Vagina (tissue), 2 donors: ENCODE measurements at regions not wholly inside any gene's neighbourhood (a gene's known extent, or its start where the extent isn't known, plus 50 kb on each side); places are given as distances from the start of the nearest gene placed in this dataset.
"Not testable (repeated sequence)": the region's sequence is repeated elsewhere in the genome, so short reads cannot be mapped to it uniquely, and the experiment has no call there.

Experiments
- CTCF ChIP-seq, 3 experiments: fragments of 450-650 bp in 2 of 3; fragments of 200-600 bp in 1 of 3; sonication (generic) in 1 of 3; IDR thresholded peaks; one replicate each; pipeline ENCODE4 v1.5.1; 2017 to 2019; ENCODE audit warnings: antibody characterized with exemption in 3 of 3, mild to moderate bottlenecking in 2 of 3, moderate library complexity in 2 of 3
- POLR2AphosphoS5 ChIP-seq, 2 donors: sonication (generic); formaldehyde crosslinking; IDR thresholded peaks; one replicate each; pipeline ENCODE4 v1.9.0; 2017; ENCODE audit warnings: antibody characterized with exemption in 2 of 2, mild to moderate bottlenecking in 2 of 2, low read depth in 1 of 2; ENCODE audit not compliant: insufficient read depth in 1 of 2

DNA sequence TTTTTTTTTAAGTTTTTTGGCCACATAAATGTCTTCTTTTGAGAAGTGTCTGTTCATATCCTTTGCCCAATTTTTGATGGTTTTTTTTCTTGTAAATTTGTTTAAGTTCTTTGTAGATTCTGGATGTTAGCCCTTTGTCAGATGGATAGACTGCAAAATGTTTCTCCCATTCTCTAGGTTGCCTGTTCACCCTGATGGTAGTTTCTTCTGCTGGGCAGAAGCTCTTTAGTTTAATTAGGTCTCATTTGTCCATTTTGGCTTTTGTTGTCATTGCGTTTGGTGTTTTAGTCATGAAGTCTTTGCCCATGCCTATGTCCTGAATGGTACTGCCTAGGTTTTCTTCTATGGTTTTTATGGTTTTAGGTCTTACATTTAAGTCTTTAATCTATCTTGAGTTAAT lies 320.9 kb upstream of the SETBP1 start:
- not testable (repeated sequence) for TF ChIP-seq POLR2AphosphoS5 (IDR thresholded peaks at IDR 0.05; ENCODE audit: insufficient read depth in 1 of 2, low read depth in 1 of 2); CTCF (IDR thresholded peaks at IDR 0.05)
